ENCODE measurements at regions not wholly inside any gene's neighbourhood (a gene's known extent, or its start where the extent isn't known, plus 50 kb on each side); places are given as distances from the start of the nearest gene placed in this dataset.

DNA sequence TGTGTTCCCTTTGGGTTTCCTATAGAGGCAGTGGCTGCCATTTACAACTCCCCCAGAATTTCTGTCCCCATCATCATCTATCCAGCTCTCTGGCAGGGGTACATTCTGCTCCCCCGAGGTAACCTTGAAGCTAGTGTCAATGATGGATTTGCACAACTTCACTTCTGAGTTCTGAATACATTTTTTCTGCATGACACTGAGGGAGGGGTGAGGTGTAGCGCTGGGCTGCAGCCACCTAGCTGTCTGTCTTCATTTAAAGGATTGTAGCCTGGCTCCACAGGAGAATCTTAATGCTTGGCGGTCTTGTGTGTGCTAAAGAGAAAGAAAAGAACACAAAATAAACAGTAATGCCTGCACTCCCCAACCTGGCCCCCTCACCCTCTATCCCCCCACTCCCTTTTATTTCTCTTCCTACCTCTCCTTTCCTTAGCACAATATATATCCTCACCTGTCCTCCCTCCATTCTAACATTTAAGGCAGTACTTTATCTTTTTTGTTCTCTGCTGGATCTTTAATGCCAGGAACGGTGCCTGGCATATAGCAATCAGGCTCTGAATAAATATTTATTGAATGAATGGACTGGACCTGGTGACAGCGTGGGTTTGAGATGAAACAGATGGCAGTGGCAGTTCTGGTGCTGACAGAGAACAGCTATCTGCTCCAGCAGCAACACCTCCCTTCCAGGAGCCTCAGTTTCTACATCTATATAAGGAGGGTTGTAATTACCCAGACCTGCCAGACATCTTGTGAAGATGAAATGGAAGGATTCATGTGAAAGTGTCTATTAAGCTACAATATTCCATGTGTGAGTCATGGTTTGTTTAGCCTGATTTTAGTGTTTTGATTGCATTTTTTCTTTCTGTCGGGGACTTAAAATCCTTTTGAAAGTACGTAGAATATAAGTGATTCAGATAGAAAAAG, 163.5 kb upstream of the CDH11 start:
- TF ChIP-seq, protein P1, sequence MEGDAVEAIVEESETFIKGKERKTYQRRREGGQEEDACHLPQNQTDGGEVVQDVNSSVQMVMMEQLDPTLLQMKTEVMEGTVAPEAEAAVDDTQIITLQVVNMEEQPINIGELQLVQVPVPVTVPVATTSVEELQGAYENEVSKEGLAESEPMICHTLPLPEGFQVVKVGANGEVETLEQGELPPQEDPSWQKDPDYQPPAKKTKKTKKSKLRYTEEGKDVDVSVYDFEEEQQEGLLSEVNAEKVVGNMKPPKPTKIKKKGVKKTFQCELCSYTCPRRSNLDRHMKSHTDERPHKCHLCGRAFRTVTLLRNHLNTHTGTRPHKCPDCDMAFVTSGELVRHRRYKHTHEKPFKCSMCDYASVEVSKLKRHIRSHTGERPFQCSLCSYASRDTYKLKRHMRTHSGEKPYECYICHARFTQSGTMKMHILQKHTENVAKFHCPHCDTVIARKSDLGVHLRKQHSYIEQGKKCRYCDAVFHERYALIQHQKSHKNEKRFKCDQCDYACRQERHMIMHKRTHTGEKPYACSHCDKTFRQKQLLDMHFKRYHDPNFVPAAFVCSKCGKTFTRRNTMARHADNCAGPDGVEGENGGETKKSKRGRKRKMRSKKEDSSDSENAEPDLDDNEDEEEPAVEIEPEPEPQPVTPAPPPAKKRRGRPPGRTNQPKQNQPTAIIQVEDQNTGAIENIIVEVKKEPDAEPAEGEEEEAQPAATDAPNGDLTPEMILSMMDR (conservative IDR thresholded peaks at IDR 0.05), result no peak
- Histone ChIP-seq H3K4me3 (ENCODE audit: low read length) (no peak overlapping the region), H3K9me3 (ENCODE audit: control insufficient read depth, low read length) (no peaks in the 10 kb centered on the region), H3K36me3 (ENCODE audit: control insufficient read depth, insufficient read depth, low read length) (no peaks in the 10 kb centered on the region), H3K27ac (ENCODE audit: low read depth, low read length) (no peak overlapping the region), H3K9ac (ENCODE audit: extremely low read depth, low read length, poor library complexity, severe bottlenecking) (no peak overlapping the region), H3K27me3 (ENCODE audit: control insufficient read depth, insufficient read depth, low read length, poor library complexity, severe bottlenecking) (no peaks in the 10 kb centered on the region), H3K4me1 (ENCODE audit: control insufficient read depth, insufficient read depth, low read length) (peaks cover 15% of the 10 kb centered on the region)
- Mint-ChIP-seq H3K4me3 (no peak overlapping the region), H3K4me1 (peaks cover 51% of the 10 kb centered on the region), H3K27ac (no peak overlapping the region), H3K9me3 (no peaks in the 10 kb centered on the region), H3K27me3 (ENCODE audit: insufficient read depth) (no peaks in the 10 kb centered on the region), H3K36me3 (ENCODE audit: low read depth) (no peaks in the 10 kb centered on the region)
- 82 to 93% methylated on average over 4 to 6 of the region's 7 CpGs for WGBS, 2 experiments (ENCODE audit: insufficient coverage in 1 of 2, insufficient read length in 1 of 2)
- no peak for DNase-seq

DNA sequence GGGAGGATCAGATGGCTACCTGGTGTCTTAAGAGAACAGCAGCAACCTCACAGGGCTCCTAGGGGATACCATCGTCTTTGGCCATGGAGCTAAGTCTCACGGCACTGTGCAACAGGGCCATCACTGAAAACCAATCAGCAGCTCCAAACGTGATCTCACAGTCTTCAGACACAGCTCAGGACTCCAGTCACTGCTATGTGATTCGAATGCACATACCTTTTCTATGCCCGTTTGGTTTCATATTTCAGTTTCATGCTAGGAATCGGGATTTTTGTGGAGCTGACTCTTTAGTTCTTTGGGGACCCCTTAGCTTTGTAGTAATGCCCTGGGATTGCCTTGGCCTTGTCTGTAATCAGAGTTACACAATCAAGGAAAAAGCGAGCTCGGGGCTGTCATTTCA, 162.8 kb upstream of the CDH11 start:
- peaks cover 56% of the 10 kb centered on the region for H3K4me1 Mint-ChIP-seq
- TF ChIP-seq, protein P1 (conservative IDR thresholded peaks at IDR 0.05), result no peak

DNA sequence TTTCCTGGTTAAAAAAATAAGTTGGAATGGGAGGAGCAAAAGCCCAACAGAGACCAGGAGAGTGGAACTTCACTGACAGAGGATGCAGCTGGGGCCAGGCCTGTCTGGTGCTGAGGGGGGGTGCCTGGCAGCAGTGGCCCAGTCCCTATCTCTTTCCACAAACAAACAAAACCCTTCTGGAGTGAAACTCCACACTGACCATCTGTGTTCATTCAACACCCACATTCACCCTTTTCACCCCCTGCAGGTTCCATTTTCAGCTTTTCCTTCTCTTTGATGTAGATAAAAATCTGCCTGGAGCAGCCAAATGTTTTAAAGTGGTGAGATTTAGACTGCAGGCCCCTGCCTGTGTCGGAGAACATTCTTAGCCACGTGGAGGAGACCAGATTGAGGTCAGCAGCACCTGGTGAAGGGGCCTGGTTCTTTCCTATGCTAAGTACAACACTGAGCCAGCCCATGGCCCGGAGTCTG, 161.4 kb upstream of the CDH11 start:
- Histone ChIP-seq H3K4me1 (ENCODE audit: control insufficient read depth, insufficient read depth, low read length) (peaks cover 15% of the 10 kb centered on the region), H3K36me3 (ENCODE audit: control insufficient read depth, insufficient read depth, low read length) (no peaks in the 10 kb centered on the region), H3K4me3 (ENCODE audit: low read length) (no peak overlapping the region), H3K9me3 (ENCODE audit: control insufficient read depth, low read length) (no peaks in the 10 kb centered on the region), H3K27me3 (ENCODE audit: control insufficient read depth, insufficient read depth, low read length, poor library complexity, severe bottlenecking) (no peaks in the 10 kb centered on the region), H3K9ac (ENCODE audit: extremely low read depth, low read length, poor library complexity, severe bottlenecking) (no peak overlapping the region), H3K27ac (ENCODE audit: low read depth, low read length) (no peak overlapping the region)
- H3K4me3 Mint-ChIP-seq, result no peak overlapping the region
- H3K27ac Mint-ChIP-seq, result peak overlapping the region; percentile 52
- H3K4me1 Mint-ChIP-seq, result peaks cover 65% of the 10 kb centered on the region
- TF ChIP-seq, protein P1 (conservative IDR thresholded peaks at IDR 0.05), result no peak
- 0 to 50% methylated on average over 1 to 3 of the region's 3 CpGs for WGBS, 2 experiments (ENCODE audit: insufficient coverage in 1 of 2, insufficient read length in 1 of 2)
- no peaks in the 10 kb centered on the region for H3K27me3 Mint-ChIP-seq (ENCODE audit: insufficient read depth)
- no peaks in the 10 kb centered on the region for H3K36me3 Mint-ChIP-seq (ENCODE audit: low read depth)
- no peaks in the 10 kb centered on the region for H3K9me3 Mint-ChIP-seq
- peak; percentile 62 for DNase-seq

More for the DNA sequence above, 162.8 kb upstream of the CDH11 start:
- H3K9ac ChIP-seq (ENCODE audit: extremely low read depth, low read length, poor library complexity, severe bottlenecking), result no peak overlapping the region
- H3K27me3 Mint-ChIP-seq (ENCODE audit: insufficient read depth), result no peaks in the 10 kb centered on the region
- no peaks in the 10 kb centered on the region for H3K36me3 Mint-ChIP-seq (ENCODE audit: low read depth)
- H3K27me3 ChIP-seq (ENCODE audit: control insufficient read depth, insufficient read depth, low read length, poor library complexity, severe bottlenecking), result no peaks in the 10 kb centered on the region
- H3K9me3 Mint-ChIP-seq, result no peaks in the 10 kb centered on the region
- H3K27ac Mint-ChIP-seq, result no peak overlapping the region
- 82 to 86% methylated on average over 6 to 8 of the region's 8 CpGs for WGBS, 2 experiments (ENCODE audit: insufficient coverage in 1 of 2, insufficient read length in 1 of 2)
- no peaks in the 10 kb centered on the region for H3K9me3 ChIP-seq (ENCODE audit: control insufficient read depth, low read length)
- H3K4me3 Mint-ChIP-seq, result no peak overlapping the region
- peaks cover 15% of the 10 kb centered on the region for H3K4me1 ChIP-seq (ENCODE audit: control insufficient read depth, insufficient read depth, low read length)
- no peak overlapping the region for H3K4me3 ChIP-seq (ENCODE audit: low read length)
- DNase-seq, result no peak
- H3K36me3 ChIP-seq (ENCODE audit: control insufficient read depth, insufficient read depth, low read length), result no peaks in the 10 kb centered on the region
- no peak overlapping the region for H3K27ac ChIP-seq (ENCODE audit: low read depth, low read length)

All from endodermal cell (in vitro differentiated cells).